AG10803 (cell line): ENCODE measurements at regions not wholly inside any gene's neighbourhood (a gene's known extent, or its start where the extent isn't known, plus 50 kb on each side); places are given as distances from the start of the nearest gene placed in this dataset.
A peak's percentile ranks its signal among the peaks of the same experiment; 100 is the strongest.
"Not testable (repeated sequence)": the region's sequence is repeated elsewhere in the genome, so short reads cannot be mapped to it uniquely, and the experiment has no call there.

Experiments used
- DNase-seq: peaks from one replicate; pipeline ENCODE4 v3.0.0; 2010; ENCODE audit warnings: low read depth
- H3K4me3 ChIP-seq: 2 replicates; pipeline ENCODE4 v1.5.1; 2011; ENCODE audit warnings: mild to moderate bottlenecking, low read length, control low read depth
- TF ChIP-seq, protein P1 (sequence below): conservative IDR thresholded peaks from 2 replicates; pipeline ENCODE4 v1.5.1; 2011; ENCODE audit warnings: mild to moderate bottlenecking, low read length, control low read depth, inconsistent platforms

DNA sequence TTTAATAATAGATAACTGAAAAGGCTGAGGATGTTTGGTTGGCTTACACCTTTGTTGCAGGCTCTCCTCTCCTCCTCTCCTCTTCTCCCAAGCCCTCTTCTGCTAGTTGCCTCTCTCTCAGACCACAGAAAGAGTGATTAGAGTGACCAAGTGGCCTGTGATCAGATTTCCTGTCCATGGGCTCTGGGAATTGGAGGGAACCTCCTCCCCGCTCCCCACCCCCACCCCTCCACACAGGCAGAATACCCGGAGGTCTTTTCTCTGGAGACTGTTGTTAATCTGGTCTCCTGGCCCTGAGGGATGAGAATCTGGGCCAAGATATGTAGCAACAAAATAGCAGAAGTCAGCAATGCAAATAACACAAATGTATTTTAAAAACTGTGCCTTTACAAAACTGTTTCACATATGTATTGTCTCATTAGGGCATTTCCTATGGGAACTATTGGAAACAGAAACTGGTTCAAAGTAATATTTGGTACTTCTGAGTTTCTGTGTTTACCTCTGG is 361.3 kb downstream of the NR2F1-AS1 start:
- DNase-seq, result no peak
- TF ChIP-seq, protein P1, sequence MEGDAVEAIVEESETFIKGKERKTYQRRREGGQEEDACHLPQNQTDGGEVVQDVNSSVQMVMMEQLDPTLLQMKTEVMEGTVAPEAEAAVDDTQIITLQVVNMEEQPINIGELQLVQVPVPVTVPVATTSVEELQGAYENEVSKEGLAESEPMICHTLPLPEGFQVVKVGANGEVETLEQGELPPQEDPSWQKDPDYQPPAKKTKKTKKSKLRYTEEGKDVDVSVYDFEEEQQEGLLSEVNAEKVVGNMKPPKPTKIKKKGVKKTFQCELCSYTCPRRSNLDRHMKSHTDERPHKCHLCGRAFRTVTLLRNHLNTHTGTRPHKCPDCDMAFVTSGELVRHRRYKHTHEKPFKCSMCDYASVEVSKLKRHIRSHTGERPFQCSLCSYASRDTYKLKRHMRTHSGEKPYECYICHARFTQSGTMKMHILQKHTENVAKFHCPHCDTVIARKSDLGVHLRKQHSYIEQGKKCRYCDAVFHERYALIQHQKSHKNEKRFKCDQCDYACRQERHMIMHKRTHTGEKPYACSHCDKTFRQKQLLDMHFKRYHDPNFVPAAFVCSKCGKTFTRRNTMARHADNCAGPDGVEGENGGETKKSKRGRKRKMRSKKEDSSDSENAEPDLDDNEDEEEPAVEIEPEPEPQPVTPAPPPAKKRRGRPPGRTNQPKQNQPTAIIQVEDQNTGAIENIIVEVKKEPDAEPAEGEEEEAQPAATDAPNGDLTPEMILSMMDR, result no peak
- no peak overlapping the region for H3K4me3 ChIP-seq

DNA sequence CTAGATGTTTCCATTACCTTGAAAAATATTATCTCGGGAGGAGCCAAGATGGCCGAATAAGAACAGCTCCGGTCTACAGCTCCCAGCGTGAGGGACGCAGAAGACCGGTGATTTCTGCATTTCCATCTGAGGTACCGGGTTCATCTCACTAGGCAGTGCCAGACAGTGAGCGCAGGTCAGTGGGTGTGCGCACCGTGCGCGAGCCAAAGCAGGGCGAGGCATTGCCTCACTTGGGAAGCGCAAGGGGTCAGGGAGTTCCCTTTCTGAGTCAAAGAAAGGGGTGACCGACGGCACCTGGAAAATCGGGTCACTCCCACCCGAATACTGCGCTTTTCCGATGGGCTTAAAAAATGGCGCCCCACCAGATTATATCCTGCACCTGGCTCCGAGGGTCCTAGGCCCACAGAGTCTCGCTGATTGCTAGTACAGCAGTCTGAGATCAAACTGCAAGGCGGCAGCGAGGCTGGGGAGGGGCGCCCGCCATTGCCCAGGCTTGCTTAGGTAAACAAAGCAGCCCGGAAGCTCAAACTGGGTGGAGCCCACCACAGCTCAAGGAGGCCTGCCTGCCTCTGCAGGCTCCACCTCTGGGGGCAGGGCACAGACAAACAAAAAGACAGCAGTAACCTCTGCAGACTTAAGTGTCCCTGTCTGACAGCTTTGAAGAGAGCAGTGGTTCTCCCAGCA is 367.8 kb downstream of the NR2F1-AS1 start:
- H3K4me3 ChIP-seq, DNase-seq: not testable (repeated sequence)

DNA sequence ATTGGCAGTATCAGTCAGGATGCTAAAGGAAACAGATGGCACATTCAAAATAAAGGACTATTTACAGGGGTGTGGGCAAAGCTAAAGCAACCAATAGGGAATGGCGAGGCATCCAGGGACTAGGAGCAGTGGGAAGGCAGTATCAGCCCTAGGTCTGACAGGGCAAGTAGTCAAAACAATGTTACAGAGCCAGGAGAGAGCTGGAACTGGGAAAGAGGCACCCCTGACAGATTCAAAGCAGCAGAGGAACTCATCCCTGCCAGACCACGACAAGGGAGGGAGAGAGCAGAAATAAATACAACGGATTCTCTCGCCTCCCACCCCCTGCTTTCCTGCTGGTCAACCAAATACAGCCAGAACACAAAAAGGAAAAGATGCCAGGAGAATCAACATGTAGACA is 371.5 kb downstream of the NR2F1-AS1 start:
- H3K4me3 ChIP-seq, result no peak overlapping the region
- peak; percentile 24 for DNase-seq
- TF ChIP-seq, protein P1, result no peak

DNA sequence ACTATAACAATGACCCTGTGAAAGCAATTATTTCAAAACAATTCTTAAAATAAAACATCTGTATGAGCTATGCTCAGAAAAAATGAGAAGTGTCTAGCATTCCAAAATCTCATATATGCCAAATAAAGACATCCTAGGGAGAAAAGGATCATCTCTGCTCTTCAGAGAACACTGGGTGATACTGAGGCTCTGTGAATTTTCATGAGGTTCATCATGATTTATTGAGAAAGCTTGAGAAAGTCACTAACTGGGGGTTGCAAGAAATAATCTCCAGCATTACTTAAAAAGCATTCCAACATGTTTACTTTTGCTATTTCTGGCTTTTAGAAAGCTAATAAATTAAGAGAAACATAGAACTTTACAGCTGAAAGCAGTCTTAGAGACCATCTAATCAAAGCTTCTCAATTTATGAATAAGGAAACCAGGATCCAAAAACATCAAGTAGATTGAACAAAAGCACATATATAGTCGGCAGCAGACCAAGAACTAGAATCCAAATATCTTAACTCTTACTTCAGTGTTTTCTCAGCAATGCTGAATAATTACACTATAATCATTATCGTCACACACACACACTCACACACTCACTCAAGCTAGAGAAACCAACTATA is 372.8 kb downstream of the NR2F1-AS1 start:
- H3K4me3 ChIP-seq, result no peak overlapping the region
- TF ChIP-seq, protein P1, result no peak
- peak; percentile 92 for DNase-seq

DNA sequence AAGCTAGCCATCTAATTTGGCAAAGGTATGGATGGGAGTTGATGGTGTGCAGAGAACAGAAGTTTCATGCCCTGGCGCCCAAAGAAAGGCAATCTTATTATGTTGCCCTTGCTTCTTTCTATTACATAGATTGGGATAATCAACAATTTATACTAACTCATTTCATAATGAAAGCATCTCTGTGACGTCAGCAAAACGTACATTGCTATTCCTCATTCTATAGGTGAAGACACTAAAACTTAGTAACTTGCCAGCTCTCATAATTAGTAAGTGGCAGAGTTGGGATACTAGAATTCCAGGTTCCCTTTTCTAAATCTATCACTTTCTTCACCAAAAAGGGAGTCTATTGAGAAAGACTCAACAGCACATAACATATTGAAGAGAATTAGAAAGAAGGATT is 374.8 kb downstream of the NR2F1-AS1 start:
- no peak overlapping the region for H3K4me3 ChIP-seq
- TF ChIP-seq, protein P1, result no peak
- no peak for DNase-seq

DNA sequence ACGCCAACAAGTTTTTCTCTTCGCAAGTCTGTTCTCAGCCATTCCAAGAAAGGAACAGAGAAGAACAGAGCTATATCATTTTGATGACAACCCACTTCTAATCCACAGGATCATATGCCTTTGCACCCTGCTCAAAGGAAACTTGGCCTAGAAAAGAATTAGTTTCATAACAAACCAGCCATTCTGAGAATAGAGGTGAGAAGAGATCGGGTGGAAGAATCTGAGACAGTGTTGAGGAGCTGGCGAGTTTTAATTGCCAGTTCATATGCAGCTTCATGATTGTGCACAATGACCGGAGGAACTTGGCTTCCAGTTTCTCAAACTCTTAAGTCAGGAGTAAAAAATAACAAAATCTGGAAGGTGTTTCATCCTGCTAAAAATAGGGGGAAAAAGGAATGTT is 380.0 kb downstream of the NR2F1-AS1 start:
- TF ChIP-seq, protein P1, result no peak
- no peak overlapping the region for H3K4me3 ChIP-seq
- DNase-seq, result no peak

DNA sequence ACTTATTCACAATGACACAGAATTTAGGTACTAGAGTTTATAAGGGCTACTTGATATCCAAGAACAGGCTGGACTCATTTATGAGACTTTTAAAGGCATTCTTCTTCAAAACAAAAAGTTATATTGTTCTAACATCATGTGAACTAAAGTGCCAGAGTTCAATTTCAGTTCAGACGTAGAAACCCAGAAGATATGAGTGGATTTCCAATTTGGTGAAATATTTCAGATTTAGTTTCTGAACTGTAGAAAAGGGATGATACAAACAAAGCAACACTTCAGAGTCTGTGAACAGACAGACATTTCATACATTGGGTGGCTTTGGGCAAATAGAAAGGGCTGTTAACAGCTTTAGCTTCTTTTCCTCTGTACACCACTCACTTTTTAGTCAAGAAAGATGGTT is 384.0 kb downstream of the NR2F1-AS1 start:
- no peak for DNase-seq
- TF ChIP-seq, protein P1, result no peak
- H3K4me3 ChIP-seq, result no peak overlapping the region
